ENCODE measurements at regions not wholly inside any gene's neighbourhood (a gene's known extent, or its start where the extent isn't known, plus 50 kb on each side); places are given as distances from the start of the nearest gene placed in this dataset.

- H3K9me3 Mint-ChIP-seq = no peaks in the 10 kb centered on the region
- DNase-seq (no peak), ATAC-seq (no peak)
- H3K27ac Mint-ChIP-seq = no peak overlapping the region
- no peak overlapping the region for H3K27ac ChIP-seq (ENCODE audit: low read length)
- intact Hi-C loops (cut with micrococcal nuclease) = no loop called here
- no peaks in the 10 kb centered on the region for H3K27me3 ChIP-seq (ENCODE audit: control insufficient read depth, insufficient read depth, low read length)
- H3K9me3 ChIP-seq (ENCODE audit: control insufficient read depth, insufficient read depth, low read length) = no peaks in the 10 kb centered on the region
- no peaks in the 10 kb centered on the region for H3K36me3 ChIP-seq (ENCODE audit: control insufficient read depth, insufficient read depth, low read length)
- H3K36me3 Mint-ChIP-seq = peaks cover 9% of the 10 kb centered on the region
- H3K4me3 Mint-ChIP-seq = no peak overlapping the region
- no peak for TF ChIP-seq CTCF (IDR thresholded peaks at IDR 0.05)
- no peaks in the 10 kb centered on the region for H3K4me1 Mint-ChIP-seq
- no peak overlapping the region for H3K4me3 ChIP-seq (ENCODE audit: low read length)
- WGBS (ENCODE audit: insufficient coverage) = 91% methylated on average over 3 of the region's 3 CpGs
- H3K27me3 Mint-ChIP-seq (ENCODE audit: low read depth in 2 of 2) = peaks cover 0 to 5% of the 10 kb centered on the region in 2 donors
- H3K4me1 ChIP-seq (ENCODE audit: control insufficient read depth, insufficient read depth, low read length) = no peaks in the 10 kb centered on the region
These were observed 117.9 kb downstream of the CXCL12 start for GRCh38 chr10:44267007-44267406.

- 88% methylated on average over 4 of the region's 4 CpGs for WGBS (ENCODE audit: insufficient coverage)
- H3K27ac Mint-ChIP-seq = no peak overlapping the region
- no peak for DNase-seq
- H3K4me3 Mint-ChIP-seq = no peak overlapping the region
- no peak overlapping the region for H3K27ac ChIP-seq (ENCODE audit: low read length)
- H3K4me1 ChIP-seq (ENCODE audit: control insufficient read depth, insufficient read depth, low read length) = no peaks in the 10 kb centered on the region
- no peaks in the 10 kb centered on the region for H3K36me3 ChIP-seq (ENCODE audit: control insufficient read depth, insufficient read depth, low read length)
- no peak overlapping the region for H3K4me3 ChIP-seq (ENCODE audit: low read length)
- intact Hi-C loops (cut with micrococcal nuclease) = no loop called here
- H3K27me3 ChIP-seq (ENCODE audit: control insufficient read depth, insufficient read depth, low read length) = no peaks in the 10 kb centered on the region
- H3K27me3 Mint-ChIP-seq (ENCODE audit: low read depth in 2 of 2) = peaks cover 0 to 2% of the 10 kb centered on the region in 2 donors
- TF ChIP-seq CTCF (IDR thresholded peaks at IDR 0.05) = no peak
- H3K4me1 Mint-ChIP-seq = no peaks in the 10 kb centered on the region
- peaks cover 9% of the 10 kb centered on the region for H3K36me3 Mint-ChIP-seq
- H3K9me3 ChIP-seq (ENCODE audit: control insufficient read depth, insufficient read depth, low read length) = no peaks in the 10 kb centered on the region
- ATAC-seq = no peak
- H3K9me3 Mint-ChIP-seq = no peaks in the 10 kb centered on the region
These were observed 120.7 kb downstream of the CXCL12 start for GRCh38 chr10:44264244-44264643.

- H3K4me3 Mint-ChIP-seq = no peak overlapping the region
- no peaks in the 10 kb centered on the region for H3K4me1 Mint-ChIP-seq
- Histone ChIP-seq H3K36me3 (ENCODE audit: control insufficient read depth, insufficient read depth, low read length) (no peaks in the 10 kb centered on the region), H3K27ac (ENCODE audit: low read length) (no peak overlapping the region), H3K27me3 (ENCODE audit: control insufficient read depth, insufficient read depth, low read length) (no peaks in the 10 kb centered on the region), H3K4me1 (ENCODE audit: control insufficient read depth, insufficient read depth, low read length) (no peaks in the 10 kb centered on the region), H3K4me3 (ENCODE audit: low read length) (no peak overlapping the region), H3K9me3 (ENCODE audit: control insufficient read depth, insufficient read depth, low read length) (no peaks in the 10 kb centered on the region)
- intact Hi-C loops (cut with micrococcal nuclease) = no loop called here
- no peak for ATAC-seq
- H3K36me3 Mint-ChIP-seq = peaks cover 9% of the 10 kb centered on the region
- peaks cover 0 to 2% of the 10 kb centered on the region in 2 donors for H3K27me3 Mint-ChIP-seq (ENCODE audit: low read depth in 2 of 2)
- WGBS (ENCODE audit: insufficient coverage) = 91% methylated on average over 3 of the region's 3 CpGs
- H3K27ac Mint-ChIP-seq = no peak overlapping the region
- no peaks in the 10 kb centered on the region for H3K9me3 Mint-ChIP-seq
- TF ChIP-seq CTCF (IDR thresholded peaks at IDR 0.05) = no peak
- no peak for DNase-seq
These were observed 121.1 kb downstream of the CXCL12 start for GRCh38 chr10:44263771-44264170.

- Histone ChIP-seq H3K27ac (ENCODE audit: low read length) (no peak overlapping the region), H3K27me3 (ENCODE audit: control insufficient read depth, insufficient read depth, low read length) (no peaks in the 10 kb centered on the region)
- peaks cover 5% of the 10 kb centered on the region for H3K36me3 Mint-ChIP-seq
These were observed 122.2 kb downstream of the CXCL12 start for GRCh38 chr10:44262551-44263251.

More at GRCh38 chr10:44262551-44263251, 122.2 kb downstream of the CXCL12 start:
- no peaks in the 10 kb centered on the region for H3K4me1 ChIP-seq (ENCODE audit: control insufficient read depth, insufficient read depth, low read length)
- no peaks in the 10 kb centered on the region for H3K9me3 ChIP-seq (ENCODE audit: control insufficient read depth, insufficient read depth, low read length)
- H3K4me3 ChIP-seq (ENCODE audit: low read length) = no peak overlapping the region
- H3K4me3 Mint-ChIP-seq = no peak overlapping the region
- H3K27me3 Mint-ChIP-seq (ENCODE audit: low read depth in 2 of 2) = peaks cover 0 to 2% of the 10 kb centered on the region in 2 donors
- no peak for TF ChIP-seq CTCF (IDR thresholded peaks at IDR 0.05)
- 89% methylated on average over 5 of the region's 6 CpGs for WGBS (ENCODE audit: insufficient coverage)
- no peaks in the 10 kb centered on the region for H3K9me3 Mint-ChIP-seq
- H3K4me1 Mint-ChIP-seq = no peaks in the 10 kb centered on the region
- H3K36me3 ChIP-seq (ENCODE audit: control insufficient read depth, insufficient read depth, low read length) = no peaks in the 10 kb centered on the region
- DNase-seq (no peak), ATAC-seq (no peak)
- intact Hi-C loops (cut with micrococcal nuclease) = no loop called here
- no peak overlapping the region for H3K27ac Mint-ChIP-seq
